WTC11 (cell line): ENCODE measurements at regions not wholly inside any gene's neighbourhood (a gene's known extent, or its start where the extent isn't known, plus 50 kb on each side); places are given as distances from the start of the nearest gene placed in this dataset.

ENCODE experiments used
- ATAC-seq: fragments of 200-7000 bp; cut with Tn5 transposase; 2 replicates; pipeline ENCODE4 v1.10.0; 2021; ENCODE audit warnings: mild to moderate bottlenecking, moderate library complexity
- CTCF ChIA-PET: fragments of 300-600 bp; sonication (Branson Sonifier 250); formaldehyde crosslinking; loops from one replicate; lab custom pipeline; 2021; ENCODE audit warnings: antibody characterized with exemption; lab: Charles Lee
- POLR2A ChIA-PET: fragments of 350-600 bp; sonication (Branson Sonifier 250); formaldehyde crosslinking; loops from one replicate; lab custom pipeline; 2021; ENCODE audit warnings: antibody characterized with exemption; lab: Charles Lee
- DNase-seq: peaks from one replicate; pipeline ENCODE4 v3.0.0; 2021; ENCODE audit warnings: low spot score
- H3K27ac Mint-ChIP-seq: 2 replicates; pipeline ENCODE4 v1.8.0; 2021; ENCODE audit warnings: mixed read lengths
- H3K27me3 Mint-ChIP-seq: 2 replicates; pipeline ENCODE4 v1.8.0; 2021; ENCODE audit warnings: low read depth, mild to moderate bottlenecking, moderate library complexity, mixed read lengths
- H3K36me3 Mint-ChIP-seq: 2 replicates; pipeline ENCODE4 v1.8.0; 2021; ENCODE audit warnings: mixed read lengths
- H3K4me1 Mint-ChIP-seq: 2 replicates; pipeline ENCODE4 v1.8.0; 2022; ENCODE audit warnings: mixed read lengths
- H3K4me3 Mint-ChIP-seq: 2 replicates; pipeline ENCODE4 v1.8.0; 2021; ENCODE audit warnings: mild to moderate bottlenecking, moderate library complexity, mixed read lengths
- H3K9me3 Mint-ChIP-seq: 2 replicates; pipeline ENCODE4 v1.8.0; 2021; ENCODE audit warnings: mixed read lengths
- CREM ChIP-seq: sonication (generic); formaldehyde crosslinking; IDR thresholded peaks from 2 replicates; pipeline ENCODE4 v1.8.1; 2022; ENCODE audit warnings: mild to moderate bottlenecking, missing genetic modification reagents, moderate library complexity
- ELF4 ChIP-seq: sonication (generic); formaldehyde crosslinking; IDR thresholded peaks from 2 replicates; pipeline ENCODE4 v1.8.1; 2022; ENCODE audit warnings: low read depth, mild to moderate bottlenecking, moderate library complexity, missing genetic modification reagents
- GRHL2 ChIP-seq: fragments of 250-450 bp; sonication (Bioruptor Pico); IDR thresholded peaks from 2 replicates; pipeline ENCODE4 v1.8.0; 2022; ENCODE audit warnings: mild to moderate bottlenecking, moderate library complexity; ENCODE audit not compliant: insufficient replicate concordance, severe bottlenecking
- JUN ChIP-seq: sonication (generic); formaldehyde crosslinking; IDR thresholded peaks from 2 replicates; pipeline ENCODE4 v1.8.0; 2023; ENCODE audit warnings: mild to moderate bottlenecking, missing genetic modification reagents
- MYBL2 ChIP-seq: sonication (generic); formaldehyde crosslinking; IDR thresholded peaks from 2 replicates; pipeline ENCODE4 v1.8.1; 2023; ENCODE audit warnings: mild to moderate bottlenecking, moderate library complexity, missing genetic modification reagents
- NR3C1 ChIP-seq: sonication (generic); formaldehyde crosslinking; conservative IDR thresholded peaks from 2 replicates; pipeline ENCODE4 v1.8.1; 2023; ENCODE audit warnings: low read depth, mild to moderate bottlenecking, missing genetic modification reagents
- PRRX2 ChIP-seq: fragments of 250-450 bp; sonication (Bioruptor Pico); IDR thresholded peaks from 2 replicates; pipeline ENCODE4 v1.8.0; 2021; ENCODE audit warnings: mild to moderate bottlenecking
- SMAD4 ChIP-seq: sonication (generic); formaldehyde crosslinking; IDR thresholded peaks from 2 replicates; pipeline ENCODE4 v1.8.0; 2022; ENCODE audit warnings: mild to moderate bottlenecking, missing genetic modification reagents
- TP53 ChIP-seq: sonication (generic); formaldehyde crosslinking; IDR thresholded peaks from 2 replicates; pipeline ENCODE4 v1.8.1; 2023; ENCODE audit warnings: mild to moderate bottlenecking, missing genetic modification reagents
- TF ChIP-seq, protein P1 (sequence below): fragments of 250-450 bp; sonication (Bioruptor Pico); conservative IDR thresholded peaks from 2 replicates; pipeline ENCODE4 v1.9.0; 2021; ENCODE audit warnings: mild to moderate bottlenecking
- TF ChIP-seq, protein P2 (sequence below): sonication (generic); formaldehyde crosslinking; IDR thresholded peaks from 2 replicates; pipeline ENCODE4 v1.8.1; 2023; ENCODE audit warnings: mild to moderate bottlenecking, missing genetic modification reagents
- TF ChIP-seq, protein P3 (sequence below): sonication (generic); formaldehyde crosslinking; IDR thresholded peaks from 2 replicates; pipeline ENCODE4 v1.8.0; 2022; ENCODE audit warnings: mild to moderate bottlenecking, missing genetic modification reagents
- TF ChIP-seq, protein P4 (sequence below): fragments of 200-600 bp; IDR thresholded peaks from 2 replicates; pipeline ENCODE4 v1.8.0; 2022; ENCODE audit warnings: antibody characterized with exemption
- TF ChIP-seq, protein P5 (sequence below): sonication (generic); formaldehyde crosslinking; IDR thresholded peaks from 2 replicates; pipeline ENCODE4 v1.8.0; 2023; ENCODE audit warnings: missing genetic modification reagents, mild to moderate bottlenecking, borderline replicate concordance
- TF ChIP-seq, protein P6 (sequence below): fragments of 250-450 bp; sonication (Bioruptor Pico); IDR thresholded peaks from 2 replicates; pipeline ENCODE4 v1.9.0; 2021; ENCODE audit warnings: mild to moderate bottlenecking
- TF ChIP-seq, protein P7 (sequence below): sonication (generic); formaldehyde crosslinking; conservative IDR thresholded peaks from 2 replicates; pipeline ENCODE4 v1.8.1; 2023; ENCODE audit warnings: mild to moderate bottlenecking, low read depth, missing genetic modification reagents, moderate library complexity
- TF ChIP-seq, protein P8 (sequence below): sonication (generic); formaldehyde crosslinking; conservative IDR thresholded peaks from 2 replicates; pipeline ENCODE4 v1.8.1; 2022; ENCODE audit warnings: mild to moderate bottlenecking, missing genetic modification reagents

DNA sequence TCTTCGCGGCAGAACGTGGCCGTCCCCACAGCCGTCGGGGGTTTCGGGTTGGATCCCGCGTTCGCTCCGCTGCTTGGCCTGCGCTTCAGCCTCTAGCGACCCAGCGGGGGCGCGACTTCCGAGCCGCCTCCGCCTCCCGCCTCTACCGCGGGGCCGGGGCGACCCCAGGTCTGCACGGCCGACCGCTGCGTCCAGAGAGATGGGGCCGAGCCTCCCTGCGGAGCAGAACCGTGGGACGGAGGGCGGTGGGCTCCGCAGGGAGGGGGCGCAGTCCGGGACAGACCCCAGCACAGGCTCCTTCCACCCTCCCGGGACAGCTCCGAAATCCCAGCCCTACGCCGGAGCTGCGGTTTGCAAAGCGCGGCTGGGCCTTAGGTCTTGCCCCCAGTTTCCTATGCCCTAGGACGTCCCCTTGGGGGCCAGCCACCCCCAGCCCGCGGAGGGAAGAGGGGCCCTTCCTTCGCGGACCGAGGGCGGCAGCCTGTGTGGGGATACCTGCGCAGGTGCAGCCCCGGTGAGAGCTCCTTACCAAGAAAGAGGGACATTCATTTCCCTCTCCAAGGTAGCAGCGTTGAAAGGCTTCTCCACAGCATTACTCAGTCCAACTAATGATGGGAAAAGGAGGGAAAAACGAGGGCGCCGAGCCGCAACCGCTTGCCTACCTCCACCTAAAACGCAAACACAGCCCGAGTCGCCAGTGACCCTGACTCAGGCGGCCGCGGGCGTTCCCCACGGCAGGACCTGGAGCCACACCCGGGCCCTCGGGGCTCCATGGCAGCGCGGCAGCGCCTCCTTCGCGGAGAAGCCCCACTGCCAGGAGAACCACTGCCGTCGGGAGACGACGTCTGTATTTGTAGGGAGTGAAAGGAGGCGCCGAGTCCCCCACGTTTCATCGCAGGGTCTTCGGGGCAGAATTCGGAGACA is 115.7 kb downstream of the BMS1 start:
- Mint-ChIP-seq H3K4me3 (peak overlapping the region; percentile 58), H3K27ac (no peak overlapping the region), H3K9me3 (peaks cover 31% of the 10 kb centered on the region), H3K4me1 (peaks cover 15% of the 10 kb centered on the region), H3K27me3 (peaks cover 62% of the 10 kb centered on the region), H3K36me3 (peaks cover 21% of the 10 kb centered on the region)
- TF ChIP-seq, protein P1, sequence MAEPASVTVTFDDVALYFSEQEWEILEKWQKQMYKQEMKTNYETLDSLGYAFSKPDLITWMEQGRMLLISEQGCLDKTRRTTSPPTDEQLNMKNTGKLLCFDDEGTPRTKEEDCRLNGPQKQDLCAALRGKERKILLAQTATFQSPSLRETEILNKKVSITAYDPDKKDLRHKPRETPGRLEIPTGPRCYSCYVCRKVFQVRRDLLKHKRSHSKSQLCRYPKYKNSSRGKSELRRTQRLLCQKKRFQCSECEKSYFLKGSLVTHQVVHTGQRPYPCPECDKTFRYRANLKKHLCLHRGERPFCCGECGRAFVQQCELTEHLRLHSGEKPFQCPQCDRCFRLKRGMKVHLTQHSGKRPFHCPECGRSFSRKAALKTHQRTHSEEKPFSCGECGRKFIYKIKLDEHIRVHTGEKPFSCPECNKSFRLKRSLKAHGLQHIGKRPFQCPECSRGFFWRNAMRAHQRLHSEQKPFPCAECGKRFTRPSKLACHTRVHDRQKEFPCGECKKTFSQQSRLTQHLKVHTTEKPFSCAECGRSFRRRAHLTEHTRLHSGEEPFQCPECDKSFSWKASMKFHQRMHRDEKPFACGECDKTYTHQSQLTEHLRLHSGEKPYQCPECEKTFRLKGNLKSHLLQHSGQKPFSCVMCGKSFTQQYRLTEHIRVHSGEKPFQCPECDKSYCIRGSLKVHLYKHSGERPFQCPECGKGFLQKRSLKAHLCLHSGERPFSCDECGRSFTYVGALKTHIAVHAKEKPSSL (CRISPR knock-in tag) = no peak
- TF ChIP-seq GRHL2 (no peak), ELF4 (CRISPR knock-in tag) (no peak), CREM (CRISPR knock-in tag) (no peak), SMAD4 (CRISPR knock-in tag) (no peak), MYBL2 (no peak), PRRX2 (CRISPR knock-in tag) (no peak), TP53 (CRISPR knock-in tag) (no peak), NR3C1 (CRISPR knock-in tag) (no peak), JUN (CRISPR knock-in tag) (no peak)
- TF ChIP-seq, protein P2, sequence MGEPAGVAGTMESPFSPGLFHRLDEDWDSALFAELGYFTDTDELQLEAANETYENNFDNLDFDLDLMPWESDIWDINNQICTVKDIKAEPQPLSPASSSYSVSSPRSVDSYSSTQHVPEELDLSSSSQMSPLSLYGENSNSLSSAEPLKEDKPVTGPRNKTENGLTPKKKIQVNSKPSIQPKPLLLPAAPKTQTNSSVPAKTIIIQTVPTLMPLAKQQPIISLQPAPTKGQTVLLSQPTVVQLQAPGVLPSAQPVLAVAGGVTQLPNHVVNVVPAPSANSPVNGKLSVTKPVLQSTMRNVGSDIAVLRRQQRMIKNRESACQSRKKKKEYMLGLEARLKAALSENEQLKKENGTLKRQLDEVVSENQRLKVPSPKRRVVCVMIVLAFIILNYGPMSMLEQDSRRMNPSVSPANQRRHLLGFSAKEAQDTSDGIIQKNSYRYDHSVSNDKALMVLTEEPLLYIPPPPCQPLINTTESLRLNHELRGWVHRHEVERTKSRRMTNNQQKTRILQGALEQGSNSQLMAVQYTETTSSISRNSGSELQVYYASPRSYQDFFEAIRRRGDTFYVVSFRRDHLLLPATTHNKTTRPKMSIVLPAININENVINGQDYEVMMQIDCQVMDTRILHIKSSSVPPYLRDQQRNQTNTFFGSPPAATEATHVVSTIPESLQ (CRISPR knock-in tag) = no peak
- TF ChIP-seq, protein P3, sequence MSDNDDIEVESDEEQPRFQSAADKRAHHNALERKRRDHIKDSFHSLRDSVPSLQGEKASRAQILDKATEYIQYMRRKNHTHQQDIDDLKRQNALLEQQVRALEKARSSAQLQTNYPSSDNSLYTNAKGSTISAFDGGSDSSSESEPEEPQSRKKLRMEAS = no peak
- TF ChIP-seq, protein P4, sequence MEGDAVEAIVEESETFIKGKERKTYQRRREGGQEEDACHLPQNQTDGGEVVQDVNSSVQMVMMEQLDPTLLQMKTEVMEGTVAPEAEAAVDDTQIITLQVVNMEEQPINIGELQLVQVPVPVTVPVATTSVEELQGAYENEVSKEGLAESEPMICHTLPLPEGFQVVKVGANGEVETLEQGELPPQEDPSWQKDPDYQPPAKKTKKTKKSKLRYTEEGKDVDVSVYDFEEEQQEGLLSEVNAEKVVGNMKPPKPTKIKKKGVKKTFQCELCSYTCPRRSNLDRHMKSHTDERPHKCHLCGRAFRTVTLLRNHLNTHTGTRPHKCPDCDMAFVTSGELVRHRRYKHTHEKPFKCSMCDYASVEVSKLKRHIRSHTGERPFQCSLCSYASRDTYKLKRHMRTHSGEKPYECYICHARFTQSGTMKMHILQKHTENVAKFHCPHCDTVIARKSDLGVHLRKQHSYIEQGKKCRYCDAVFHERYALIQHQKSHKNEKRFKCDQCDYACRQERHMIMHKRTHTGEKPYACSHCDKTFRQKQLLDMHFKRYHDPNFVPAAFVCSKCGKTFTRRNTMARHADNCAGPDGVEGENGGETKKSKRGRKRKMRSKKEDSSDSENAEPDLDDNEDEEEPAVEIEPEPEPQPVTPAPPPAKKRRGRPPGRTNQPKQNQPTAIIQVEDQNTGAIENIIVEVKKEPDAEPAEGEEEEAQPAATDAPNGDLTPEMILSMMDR = no peak
- TF ChIP-seq, protein P5, sequence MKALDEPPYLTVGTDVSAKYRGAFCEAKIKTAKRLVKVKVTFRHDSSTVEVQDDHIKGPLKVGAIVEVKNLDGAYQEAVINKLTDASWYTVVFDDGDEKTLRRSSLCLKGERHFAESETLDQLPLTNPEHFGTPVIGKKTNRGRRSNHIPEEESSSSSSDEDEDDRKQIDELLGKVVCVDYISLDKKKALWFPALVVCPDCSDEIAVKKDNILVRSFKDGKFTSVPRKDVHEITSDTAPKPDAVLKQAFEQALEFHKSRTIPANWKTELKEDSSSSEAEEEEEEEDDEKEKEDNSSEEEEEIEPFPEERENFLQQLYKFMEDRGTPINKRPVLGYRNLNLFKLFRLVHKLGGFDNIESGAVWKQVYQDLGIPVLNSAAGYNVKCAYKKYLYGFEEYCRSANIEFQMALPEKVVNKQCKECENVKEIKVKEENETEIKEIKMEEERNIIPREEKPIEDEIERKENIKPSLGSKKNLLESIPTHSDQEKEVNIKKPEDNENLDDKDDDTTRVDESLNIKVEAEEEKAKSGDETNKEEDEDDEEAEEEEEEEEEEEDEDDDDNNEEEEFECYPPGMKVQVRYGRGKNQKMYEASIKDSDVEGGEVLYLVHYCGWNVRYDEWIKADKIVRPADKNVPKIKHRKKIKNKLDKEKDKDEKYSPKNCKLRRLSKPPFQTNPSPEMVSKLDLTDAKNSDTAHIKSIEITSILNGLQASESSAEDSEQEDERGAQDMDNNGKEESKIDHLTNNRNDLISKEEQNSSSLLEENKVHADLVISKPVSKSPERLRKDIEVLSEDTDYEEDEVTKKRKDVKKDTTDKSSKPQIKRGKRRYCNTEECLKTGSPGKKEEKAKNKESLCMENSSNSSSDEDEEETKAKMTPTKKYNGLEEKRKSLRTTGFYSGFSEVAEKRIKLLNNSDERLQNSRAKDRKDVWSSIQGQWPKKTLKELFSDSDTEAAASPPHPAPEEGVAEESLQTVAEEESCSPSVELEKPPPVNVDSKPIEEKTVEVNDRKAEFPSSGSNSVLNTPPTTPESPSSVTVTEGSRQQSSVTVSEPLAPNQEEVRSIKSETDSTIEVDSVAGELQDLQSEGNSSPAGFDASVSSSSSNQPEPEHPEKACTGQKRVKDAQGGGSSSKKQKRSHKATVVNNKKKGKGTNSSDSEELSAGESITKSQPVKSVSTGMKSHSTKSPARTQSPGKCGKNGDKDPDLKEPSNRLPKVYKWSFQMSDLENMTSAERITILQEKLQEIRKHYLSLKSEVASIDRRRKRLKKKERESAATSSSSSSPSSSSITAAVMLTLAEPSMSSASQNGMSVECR (CRISPR knock-in tag) = no peak
- TF ChIP-seq, protein P6, sequence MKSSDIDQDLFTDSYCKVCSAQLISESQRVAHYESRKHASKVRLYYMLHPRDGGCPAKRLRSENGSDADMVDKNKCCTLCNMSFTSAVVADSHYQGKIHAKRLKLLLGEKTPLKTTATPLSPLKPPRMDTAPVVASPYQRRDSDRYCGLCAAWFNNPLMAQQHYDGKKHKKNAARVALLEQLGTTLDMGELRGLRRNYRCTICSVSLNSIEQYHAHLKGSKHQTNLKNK (CRISPR knock-in tag) = no peak
- TF ChIP-seq, protein P7, sequence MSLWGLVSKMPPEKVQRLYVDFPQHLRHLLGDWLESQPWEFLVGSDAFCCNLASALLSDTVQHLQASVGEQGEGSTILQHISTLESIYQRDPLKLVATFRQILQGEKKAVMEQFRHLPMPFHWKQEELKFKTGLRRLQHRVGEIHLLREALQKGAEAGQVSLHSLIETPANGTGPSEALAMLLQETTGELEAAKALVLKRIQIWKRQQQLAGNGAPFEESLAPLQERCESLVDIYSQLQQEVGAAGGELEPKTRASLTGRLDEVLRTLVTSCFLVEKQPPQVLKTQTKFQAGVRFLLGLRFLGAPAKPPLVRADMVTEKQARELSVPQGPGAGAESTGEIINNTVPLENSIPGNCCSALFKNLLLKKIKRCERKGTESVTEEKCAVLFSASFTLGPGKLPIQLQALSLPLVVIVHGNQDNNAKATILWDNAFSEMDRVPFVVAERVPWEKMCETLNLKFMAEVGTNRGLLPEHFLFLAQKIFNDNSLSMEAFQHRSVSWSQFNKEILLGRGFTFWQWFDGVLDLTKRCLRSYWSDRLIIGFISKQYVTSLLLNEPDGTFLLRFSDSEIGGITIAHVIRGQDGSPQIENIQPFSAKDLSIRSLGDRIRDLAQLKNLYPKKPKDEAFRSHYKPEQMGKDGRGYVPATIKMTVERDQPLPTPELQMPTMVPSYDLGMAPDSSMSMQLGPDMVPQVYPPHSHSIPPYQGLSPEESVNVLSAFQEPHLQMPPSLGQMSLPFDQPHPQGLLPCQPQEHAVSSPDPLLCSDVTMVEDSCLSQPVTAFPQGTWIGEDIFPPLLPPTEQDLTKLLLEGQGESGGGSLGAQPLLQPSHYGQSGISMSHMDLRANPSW = no peak
- TF ChIP-seq, protein P8, sequence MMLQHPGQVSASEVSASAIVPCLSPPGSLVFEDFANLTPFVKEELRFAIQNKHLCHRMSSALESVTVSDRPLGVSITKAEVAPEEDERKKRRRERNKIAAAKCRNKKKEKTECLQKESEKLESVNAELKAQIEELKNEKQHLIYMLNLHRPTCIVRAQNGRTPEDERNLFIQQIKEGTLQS = no peak
- ChIA-PET CTCF (interaction anchor here (0.6 to 1.9 kb wide), 6 partner anchors 29 to 181 kb away, joined by 3 to 10 read pairs (median 4); no protein-coding TSS in a partner anchor), POLR2A (interaction anchor here (0.9 to 1.1 kb wide), 2 partner anchors 33 to 137 kb away, joined by 3 read pairs; no protein-coding TSS in a partner anchor)
- DNase-seq (peak; percentile 50), ATAC-seq (peak; percentile 63)
